ENCODE measurements at regions not wholly inside any gene's neighbourhood (a gene's known extent, or its start where the extent isn't known, plus 50 kb on each side); places are given as distances from the start of the nearest gene placed in this dataset.
A peak's percentile ranks its signal among the peaks of the same experiment; 100 is the strongest.

DNA sequence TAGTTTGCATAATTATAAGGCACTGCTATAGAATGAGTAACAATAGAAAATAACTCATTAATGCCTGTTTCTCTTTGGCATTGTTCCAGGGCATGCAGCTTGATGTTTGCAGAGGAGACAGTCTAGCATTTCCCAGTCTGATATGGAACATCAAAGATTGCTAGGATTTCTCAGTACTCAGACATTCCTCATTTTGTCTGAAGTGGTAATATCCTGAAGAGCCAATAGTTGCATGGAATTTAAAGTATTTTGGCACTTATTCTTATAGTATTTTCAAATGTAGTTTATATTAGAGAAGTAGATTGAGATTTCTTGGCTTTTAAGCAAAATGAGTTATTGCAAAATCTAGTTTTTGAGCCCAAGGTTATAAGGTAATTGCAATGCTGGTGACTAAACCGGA lies 337.3 kb upstream of the E2F7 start:
- DNase-seq (ENCODE audit: low read depth, low spot score) = peak; percentile 54
- no peak overlapping the region for H3K4me3 ChIP-seq (ENCODE audit: low read depth, low read length)
- TF ChIP-seq, protein P1, sequence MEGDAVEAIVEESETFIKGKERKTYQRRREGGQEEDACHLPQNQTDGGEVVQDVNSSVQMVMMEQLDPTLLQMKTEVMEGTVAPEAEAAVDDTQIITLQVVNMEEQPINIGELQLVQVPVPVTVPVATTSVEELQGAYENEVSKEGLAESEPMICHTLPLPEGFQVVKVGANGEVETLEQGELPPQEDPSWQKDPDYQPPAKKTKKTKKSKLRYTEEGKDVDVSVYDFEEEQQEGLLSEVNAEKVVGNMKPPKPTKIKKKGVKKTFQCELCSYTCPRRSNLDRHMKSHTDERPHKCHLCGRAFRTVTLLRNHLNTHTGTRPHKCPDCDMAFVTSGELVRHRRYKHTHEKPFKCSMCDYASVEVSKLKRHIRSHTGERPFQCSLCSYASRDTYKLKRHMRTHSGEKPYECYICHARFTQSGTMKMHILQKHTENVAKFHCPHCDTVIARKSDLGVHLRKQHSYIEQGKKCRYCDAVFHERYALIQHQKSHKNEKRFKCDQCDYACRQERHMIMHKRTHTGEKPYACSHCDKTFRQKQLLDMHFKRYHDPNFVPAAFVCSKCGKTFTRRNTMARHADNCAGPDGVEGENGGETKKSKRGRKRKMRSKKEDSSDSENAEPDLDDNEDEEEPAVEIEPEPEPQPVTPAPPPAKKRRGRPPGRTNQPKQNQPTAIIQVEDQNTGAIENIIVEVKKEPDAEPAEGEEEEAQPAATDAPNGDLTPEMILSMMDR (IDR thresholded peaks at IDR 0.05; ENCODE audit: low read depth, low read length) = no peak
- in situ Hi-C loops (cut with HindIII; ENCODE audit: low sequenced_read_pairs) = no loop called here

DNA sequence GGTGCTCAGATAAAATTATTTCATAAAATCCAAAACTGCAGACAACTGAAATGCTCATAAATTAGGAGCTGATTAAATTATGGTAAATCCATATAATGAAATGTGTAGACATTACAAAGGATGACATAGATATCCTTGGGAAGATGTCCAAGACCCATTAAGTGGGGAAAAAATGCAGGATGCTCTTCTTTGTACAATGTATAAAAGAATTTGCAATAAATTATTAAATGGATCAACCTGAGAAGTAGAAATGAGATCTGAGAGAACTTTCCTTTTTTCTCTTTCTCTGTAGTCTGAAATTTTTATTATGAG lies 336.4 kb upstream of the E2F7 start:
- in situ Hi-C loops (cut with HindIII; ENCODE audit: low sequenced_read_pairs) = no loop called here
- DNase-seq (ENCODE audit: low read depth, low spot score) = no peak
- TF ChIP-seq, protein P1 (IDR thresholded peaks at IDR 0.05; ENCODE audit: low read depth, low read length) = no peak

DNA sequence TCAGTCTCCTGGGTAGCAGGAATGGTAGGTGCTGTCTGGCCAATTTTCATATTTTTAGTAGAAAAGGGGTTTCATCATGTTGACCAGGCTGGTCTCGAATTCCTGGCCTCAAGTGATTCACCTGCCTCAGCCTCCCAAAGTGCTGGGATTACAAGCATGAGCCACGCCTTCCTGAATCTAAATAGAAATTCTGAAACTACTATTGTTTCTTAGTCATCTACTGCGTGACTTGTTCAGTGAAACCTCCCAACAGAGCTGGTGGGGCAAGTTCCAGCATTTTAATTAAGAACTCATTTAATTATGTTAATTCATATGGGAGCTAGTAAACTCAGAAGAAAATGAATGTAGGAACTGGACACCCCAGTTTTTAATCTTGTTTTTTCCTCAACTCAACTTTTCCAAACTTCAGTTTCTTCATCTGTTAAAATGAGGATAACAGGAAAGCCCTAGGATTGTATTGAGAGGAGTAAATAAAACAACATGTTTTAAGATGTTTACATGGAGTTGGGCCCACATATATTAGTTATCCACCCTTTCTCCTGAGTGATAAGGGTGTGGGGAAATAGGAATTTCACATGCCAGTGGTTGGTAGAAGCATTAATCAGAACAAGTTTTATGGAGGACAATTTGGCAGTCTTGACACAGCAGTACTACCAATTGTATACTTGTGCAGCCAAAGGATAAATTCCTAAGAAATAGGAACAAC lies 335.8 kb upstream of the E2F7 start:
- in situ Hi-C loops (cut with HindIII; ENCODE audit: low sequenced_read_pairs) = no loop called here
- DNase-seq (ENCODE audit: low read depth, low spot score) = no peak
- no peak overlapping the region for H3K4me3 ChIP-seq (ENCODE audit: low read depth, low read length)
- TF ChIP-seq, protein P1 (IDR thresholded peaks at IDR 0.05; ENCODE audit: low read depth, low read length) = no peak

More for the DNA sequence above, 336.4 kb upstream of the E2F7 start:
- H3K4me3 ChIP-seq (ENCODE audit: low read depth, low read length) = no peak overlapping the region

DNA sequence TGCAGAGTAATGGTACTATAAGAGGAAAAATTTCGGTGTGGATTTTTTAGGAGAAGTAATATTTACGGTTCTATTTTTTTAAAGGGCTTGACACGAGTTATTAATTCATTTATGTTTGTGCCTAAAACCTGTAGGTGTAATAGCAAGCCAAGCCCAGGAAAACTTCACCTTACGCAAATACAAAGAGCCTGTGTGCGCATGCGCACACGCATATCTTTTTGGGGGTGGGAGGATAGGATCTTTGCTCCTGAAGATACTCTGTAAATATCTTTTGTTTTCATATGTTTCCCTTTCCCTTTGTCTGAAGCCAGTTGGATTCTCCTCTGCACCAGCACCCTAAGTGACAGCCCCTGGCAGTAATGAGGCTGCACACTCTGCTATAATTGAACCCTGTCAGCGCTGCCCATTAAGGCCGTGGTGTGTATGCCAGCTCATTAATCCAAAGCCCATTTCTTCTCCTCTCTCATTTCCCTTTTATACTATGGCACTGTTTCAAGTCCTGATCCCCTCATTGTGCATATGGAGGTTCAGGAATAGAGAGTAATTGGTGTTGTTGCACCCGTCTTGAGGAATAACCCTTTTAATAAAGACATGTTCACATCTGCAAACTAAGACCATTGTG lies 327.2 kb upstream of the E2F7 start:
- no peak for DNase-seq (ENCODE audit: low read depth, low spot score)
- H3K4me3 ChIP-seq (ENCODE audit: low read depth, low read length) = no peak overlapping the region
- in situ Hi-C loops (cut with HindIII; ENCODE audit: low sequenced_read_pairs) = no loop called here
- TF ChIP-seq, protein P1 (IDR thresholded peaks at IDR 0.05; ENCODE audit: low read depth, low read length) = no peak

DNA sequence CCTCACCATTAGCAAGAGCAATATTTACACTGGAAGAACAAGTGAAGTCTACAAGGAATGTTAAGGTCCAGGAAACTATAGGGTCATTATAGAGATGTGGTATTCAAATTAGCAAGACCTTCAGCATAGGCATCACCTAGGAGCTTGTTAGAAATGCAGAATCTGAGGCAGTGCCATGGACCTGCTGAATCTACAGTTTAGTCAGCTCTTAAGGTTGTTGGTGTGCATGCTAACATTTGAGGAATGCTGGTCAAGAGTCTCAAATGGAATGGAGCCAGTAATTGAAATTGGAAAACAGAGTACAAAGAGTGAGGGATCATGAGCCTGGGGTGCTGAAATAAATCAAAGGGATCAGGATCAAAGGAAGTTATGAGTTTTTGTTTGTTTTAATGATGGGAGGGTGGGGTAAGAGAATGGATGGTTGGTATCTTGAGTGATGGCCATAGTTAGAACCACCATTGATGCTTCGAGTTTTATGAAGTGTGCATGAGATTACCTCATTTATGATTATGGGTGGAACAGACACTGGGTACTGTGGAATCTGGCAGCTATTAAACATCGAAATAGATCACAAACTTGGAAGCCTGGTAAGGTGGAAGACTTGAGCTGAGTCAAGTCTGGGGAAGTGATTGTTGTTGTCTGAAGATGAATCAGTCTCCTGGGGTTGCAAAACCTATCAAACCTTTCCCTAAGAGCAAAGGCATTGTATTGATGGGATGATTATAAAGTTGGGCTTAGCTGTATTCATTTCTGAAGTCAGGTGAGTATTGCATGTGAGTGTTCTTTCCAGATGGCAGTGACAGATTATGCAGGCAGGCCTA lies 323.3 kb upstream of the E2F7 start:
- TF ChIP-seq, protein P1 (IDR thresholded peaks at IDR 0.05; ENCODE audit: low read depth, low read length) = no peak
- no peak overlapping the region for H3K4me3 ChIP-seq (ENCODE audit: low read depth, low read length)
- in situ Hi-C loops (cut with HindIII; ENCODE audit: low sequenced_read_pairs) = no loop called here
- DNase-seq (ENCODE audit: low read depth, low spot score) = peak; percentile 13

DNA sequence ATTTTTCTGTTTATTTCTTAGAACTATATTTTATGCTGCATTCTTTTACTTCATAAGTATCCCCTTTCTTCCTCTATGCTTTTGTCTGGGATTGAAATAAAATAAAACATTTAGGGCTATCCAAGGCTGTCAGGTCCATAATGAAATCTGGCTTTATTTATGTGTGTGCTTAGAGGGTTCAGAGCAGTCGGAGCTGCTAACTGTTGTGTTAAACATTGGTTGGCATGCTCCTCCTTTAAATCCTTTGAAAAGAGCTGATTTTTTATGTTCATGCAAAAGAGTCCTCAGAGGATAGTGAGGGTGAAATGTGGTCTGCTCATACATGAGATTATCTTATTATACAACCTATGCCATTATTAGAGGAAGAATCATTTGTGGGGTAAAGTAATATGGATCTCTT lies 322.3 kb upstream of the E2F7 start:
- H3K4me3 ChIP-seq (ENCODE audit: low read depth, low read length) = no peak overlapping the region
- in situ Hi-C loops (cut with HindIII; ENCODE audit: low sequenced_read_pairs) = no loop called here
- TF ChIP-seq, protein P1 (IDR thresholded peaks at IDR 0.05; ENCODE audit: low read depth, low read length) = no peak
- DNase-seq (ENCODE audit: low read depth, low spot score) = no peak

All from astrocyte of the spinal cord (primary cell).